ENCODE measurements at regions not wholly inside any gene's neighbourhood (a gene's known extent, or its start where the extent isn't known, plus 50 kb on each side); places are given as distances from the start of the nearest gene placed in this dataset.

DNA sequence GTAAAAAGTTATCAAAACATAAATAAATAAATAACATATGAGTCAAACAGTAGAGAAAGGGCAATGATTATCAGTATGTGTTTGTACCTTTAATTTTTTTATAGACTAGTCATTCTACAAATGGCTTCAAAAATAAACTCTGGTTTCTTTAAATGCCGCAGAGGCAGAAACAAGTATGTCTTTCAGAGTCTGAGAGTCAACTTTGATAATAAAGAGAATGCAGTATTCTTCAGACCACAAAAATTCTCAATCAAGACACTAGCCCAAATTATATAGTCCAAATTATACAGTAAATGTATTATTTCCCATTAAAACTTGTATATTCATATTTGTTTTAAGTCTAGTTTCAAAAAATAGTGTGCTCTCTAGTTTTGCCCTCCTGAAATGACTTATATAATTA, 1142.3 kb downstream of the NXPH1 start:
- Histone ChIP-seq H2BK5ac (ENCODE audit: low read length) (no peak overlapping the region), H4K8ac (ENCODE audit: low read depth, low read length) (no peak overlapping the region), H3K27ac (ENCODE audit: low read depth, low read length) (no peak overlapping the region), H3K4me2 (ENCODE audit: low read length) (no peak overlapping the region), H2AK5ac (ENCODE audit: low read length) (no peak overlapping the region), H3K79me2 (ENCODE audit: control insufficient read depth, insufficient read depth, low read length) (no peaks in the 10 kb centered on the region), H3K79me1 (ENCODE audit: low read length) (no peaks in the 10 kb centered on the region), H3K4me1 (ENCODE audit: control insufficient read depth, low read depth, low read length) (no peaks in the 10 kb centered on the region), H3K18ac (ENCODE audit: low read length) (no peak overlapping the region), H3K56ac (ENCODE audit: low read length) (no peak overlapping the region), H3K27me3 (ENCODE audit: insufficient read depth, low read length, poor library complexity) (no peaks in the 10 kb centered on the region), H3K23ac (ENCODE audit: low read length) (no peak overlapping the region), H3K36me3 (ENCODE audit: control insufficient read depth, insufficient read depth, low read length) (no peaks in the 10 kb centered on the region), H2BK15ac (replicated peaks; ENCODE audit: low read depth) (no peak overlapping the region), H3K4ac (ENCODE audit: low read depth, low read length) (no peak overlapping the region), H3K4me3 (ENCODE audit: low read length) (no peak overlapping the region), H2BK120ac (ENCODE audit: low read depth, low read length) (no peak overlapping the region), H4K5ac (ENCODE audit: low read length) (no peak overlapping the region), H3K9ac (ENCODE audit: low read length) (no peak overlapping the region)
- DNase-seq: no peak
- no CpG with 5 or more reads among the region's 1 CpG for WGBS (ENCODE audit: extremely low coverage, insufficient coverage, low lambda C conversion rate)

GRCh38 chr7:9582824-9583223, 1149.4 kb downstream of the NXPH1 start:
- Histone ChIP-seq H3K18ac (ENCODE audit: low read length) (no peak overlapping the region), H2BK120ac (ENCODE audit: low read depth, low read length) (no peak overlapping the region), H3K4me2 (ENCODE audit: low read length) (no peak overlapping the region), H3K4me1 (ENCODE audit: control insufficient read depth, low read depth, low read length) (no peaks in the 10 kb centered on the region), H3K56ac (ENCODE audit: low read length) (no peak overlapping the region), H3K36me3 (ENCODE audit: control insufficient read depth, insufficient read depth, low read length) (no peaks in the 10 kb centered on the region), H3K4ac (ENCODE audit: low read depth, low read length) (no peak overlapping the region), H2BK5ac (ENCODE audit: low read length) (no peak overlapping the region), H4K5ac (ENCODE audit: low read length) (no peak overlapping the region), H3K4me3 (ENCODE audit: low read length) (no peak overlapping the region), H2AK5ac (ENCODE audit: low read length) (no peak overlapping the region), H3K23ac (ENCODE audit: low read length) (no peak overlapping the region), H3K9ac (ENCODE audit: low read length) (no peak overlapping the region), H3K79me1 (ENCODE audit: low read length) (no peaks in the 10 kb centered on the region), H2BK15ac (replicated peaks; ENCODE audit: low read depth) (no peak overlapping the region), H3K79me2 (ENCODE audit: control insufficient read depth, insufficient read depth, low read length) (no peaks in the 10 kb centered on the region), H3K27ac (ENCODE audit: low read depth, low read length) (no peak overlapping the region), H3K27me3 (ENCODE audit: insufficient read depth, low read length, poor library complexity) (no peaks in the 10 kb centered on the region), H4K8ac (ENCODE audit: low read depth, low read length) (no peak overlapping the region)
- DNase-seq: no peak
- no CpG with 5 or more reads among the region's 2 CpGs for WGBS (ENCODE audit: extremely low coverage, insufficient coverage, low lambda C conversion rate)

DNA sequence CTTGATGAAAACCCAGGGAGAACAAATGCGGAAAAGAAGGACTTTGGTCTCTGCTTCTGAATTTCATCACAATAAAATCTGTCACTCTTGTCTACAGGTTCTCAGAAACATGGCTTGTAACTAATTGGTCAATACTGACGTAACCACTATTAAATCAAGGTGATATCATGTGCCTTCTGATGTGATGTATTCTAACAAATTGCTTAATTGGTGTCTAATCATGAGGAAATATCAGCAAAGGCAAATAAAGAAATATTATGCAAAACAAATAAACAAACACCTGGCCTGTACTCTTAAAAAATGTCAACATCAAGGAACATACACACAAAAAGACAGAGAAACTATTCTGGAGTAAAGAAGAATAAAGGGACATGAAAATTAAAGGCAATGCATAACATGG, 1165.0 kb downstream of the NXPH1 start:
- DNase-seq: no peak
- Histone ChIP-seq H3K79me2 (ENCODE audit: control insufficient read depth, insufficient read depth, low read length) (no peaks in the 10 kb centered on the region), H4K8ac (ENCODE audit: low read depth, low read length) (no peak overlapping the region), H3K4me2 (ENCODE audit: low read length) (no peak overlapping the region), H2BK120ac (ENCODE audit: low read depth, low read length) (no peak overlapping the region), H3K23ac (ENCODE audit: low read length) (no peak overlapping the region), H4K5ac (ENCODE audit: low read length) (no peak overlapping the region), H2BK5ac (ENCODE audit: low read length) (no peak overlapping the region), H2BK15ac (replicated peaks; ENCODE audit: low read depth) (no peak overlapping the region), H3K4ac (ENCODE audit: low read depth, low read length) (no peak overlapping the region), H3K79me1 (ENCODE audit: low read length) (no peaks in the 10 kb centered on the region), H3K18ac (ENCODE audit: low read length) (no peak overlapping the region), H3K4me3 (ENCODE audit: low read length) (no peak overlapping the region), H3K27ac (ENCODE audit: low read depth, low read length) (no peak overlapping the region), H2AK5ac (ENCODE audit: low read length) (no peak overlapping the region), H3K27me3 (ENCODE audit: insufficient read depth, low read length, poor library complexity) (no peaks in the 10 kb centered on the region), H3K36me3 (ENCODE audit: control insufficient read depth, insufficient read depth, low read length) (no peaks in the 10 kb centered on the region), H3K9ac (ENCODE audit: low read length) (no peak overlapping the region), H3K56ac (ENCODE audit: low read length) (no peak overlapping the region), H3K4me1 (ENCODE audit: control insufficient read depth, low read depth, low read length) (no peaks in the 10 kb centered on the region)
- WGBS (ENCODE audit: extremely low coverage, insufficient coverage, low lambda C conversion rate): no CpG with 5 or more reads among the region's 2 CpGs

GRCh38 chr7:9600974-9601373, 1167.6 kb downstream of the NXPH1 start:
- Histone ChIP-seq H3K4me2 (ENCODE audit: low read length) (no peak overlapping the region), H3K4me1 (ENCODE audit: control insufficient read depth, low read depth, low read length) (no peaks in the 10 kb centered on the region), H3K27ac (ENCODE audit: low read depth, low read length) (no peak overlapping the region), H3K18ac (ENCODE audit: low read length) (no peak overlapping the region), H2BK15ac (replicated peaks; ENCODE audit: low read depth) (no peak overlapping the region), H3K23ac (ENCODE audit: low read length) (no peak overlapping the region), H3K4me3 (ENCODE audit: low read length) (no peak overlapping the region), H3K79me1 (ENCODE audit: low read length) (no peaks in the 10 kb centered on the region), H2BK120ac (ENCODE audit: low read depth, low read length) (no peak overlapping the region), H2AK5ac (ENCODE audit: low read length) (no peak overlapping the region), H3K4ac (ENCODE audit: low read depth, low read length) (no peak overlapping the region), H2BK5ac (ENCODE audit: low read length) (no peak overlapping the region), H3K9ac (ENCODE audit: low read length) (no peak overlapping the region), H3K79me2 (ENCODE audit: control insufficient read depth, insufficient read depth, low read length) (no peaks in the 10 kb centered on the region), H4K8ac (ENCODE audit: low read depth, low read length) (no peak overlapping the region), H3K27me3 (ENCODE audit: insufficient read depth, low read length, poor library complexity) (no peaks in the 10 kb centered on the region), H3K36me3 (ENCODE audit: control insufficient read depth, insufficient read depth, low read length) (no peaks in the 10 kb centered on the region), H4K5ac (ENCODE audit: low read length) (no peak overlapping the region), H3K56ac (ENCODE audit: low read length) (no peak overlapping the region)
- no CpG with 5 or more reads among the region's 2 CpGs for WGBS (ENCODE audit: extremely low coverage, insufficient coverage, low lambda C conversion rate)
- DNase-seq: peak; percentile 34

DNA sequence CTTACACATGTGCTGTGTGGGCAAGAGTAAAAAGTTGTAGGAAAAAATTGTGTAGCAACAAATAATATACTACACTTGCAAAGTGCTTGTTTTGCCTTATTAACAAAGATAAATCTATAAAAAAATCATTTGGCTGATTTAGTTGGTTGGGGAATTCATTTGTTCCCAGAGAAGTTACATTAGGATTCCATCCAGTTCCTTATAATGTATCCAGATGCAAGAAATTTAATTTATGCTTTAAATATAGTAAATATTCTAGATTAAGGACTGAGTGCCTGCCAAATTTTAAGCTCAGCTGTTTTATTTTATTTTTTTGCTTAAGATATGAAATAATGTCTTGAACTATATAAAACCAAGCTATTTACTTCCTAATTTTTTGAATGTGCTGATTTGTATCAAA, 1169.9 kb downstream of the NXPH1 start:
- Histone ChIP-seq H3K4me2 (ENCODE audit: low read length) (no peak overlapping the region), H3K9ac (ENCODE audit: low read length) (no peak overlapping the region), H3K23ac (ENCODE audit: low read length) (no peak overlapping the region), H2BK15ac (replicated peaks; ENCODE audit: low read depth) (no peak overlapping the region), H2AK5ac (ENCODE audit: low read length) (no peak overlapping the region), H3K18ac (ENCODE audit: low read length) (no peak overlapping the region), H3K79me2 (ENCODE audit: control insufficient read depth, insufficient read depth, low read length) (no peaks in the 10 kb centered on the region), H2BK120ac (ENCODE audit: low read depth, low read length) (no peak overlapping the region), H3K79me1 (ENCODE audit: low read length) (no peaks in the 10 kb centered on the region), H3K4me1 (ENCODE audit: control insufficient read depth, low read depth, low read length) (no peaks in the 10 kb centered on the region), H4K8ac (ENCODE audit: low read depth, low read length) (no peak overlapping the region), H3K4ac (ENCODE audit: low read depth, low read length) (no peak overlapping the region), H3K36me3 (ENCODE audit: control insufficient read depth, insufficient read depth, low read length) (no peaks in the 10 kb centered on the region), H3K27me3 (ENCODE audit: insufficient read depth, low read length, poor library complexity) (no peaks in the 10 kb centered on the region), H3K56ac (ENCODE audit: low read length) (no peak overlapping the region), H2BK5ac (ENCODE audit: low read length) (no peak overlapping the region), H3K27ac (ENCODE audit: low read depth, low read length) (no peak overlapping the region), H3K4me3 (ENCODE audit: low read length) (no peak overlapping the region), H4K5ac (ENCODE audit: low read length) (no peak overlapping the region)
- DNase-seq: no peak

DNA sequence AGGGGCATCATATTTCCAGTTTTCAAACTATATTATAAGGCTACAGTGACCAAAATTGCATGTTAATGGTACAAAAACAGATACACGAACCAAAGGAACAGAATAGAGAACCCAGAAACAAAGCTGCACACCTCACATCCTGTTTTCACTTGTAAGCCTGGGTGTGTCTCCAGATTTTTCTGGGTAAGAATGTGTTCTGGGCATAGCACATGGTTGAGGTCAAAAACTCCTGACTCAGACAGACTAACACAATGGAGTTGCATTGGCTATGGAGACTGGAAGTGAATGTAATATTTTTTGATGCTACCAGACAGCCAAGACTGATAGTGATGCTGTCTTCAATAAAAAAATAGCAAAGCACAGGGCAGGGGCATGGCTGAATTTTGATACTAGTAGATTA, 1175.2 kb downstream of the NXPH1 start:
- no CpG with 5 or more reads among the region's 1 CpG for WGBS (ENCODE audit: extremely low coverage, insufficient coverage, low lambda C conversion rate)
- no peak overlapping the region for H2BK120ac ChIP-seq (ENCODE audit: low read depth, low read length)
- no peaks in the 10 kb centered on the region for H3K27me3 ChIP-seq (ENCODE audit: insufficient read depth, low read length, poor library complexity)
- H3K18ac ChIP-seq (ENCODE audit: low read length): no peak overlapping the region
- H3K79me2 ChIP-seq (ENCODE audit: control insufficient read depth, insufficient read depth, low read length): no peaks in the 10 kb centered on the region
- H2BK5ac ChIP-seq (ENCODE audit: low read length): no peak overlapping the region
- no peaks in the 10 kb centered on the region for H3K4me1 ChIP-seq (ENCODE audit: control insufficient read depth, low read depth, low read length)
- H3K9ac ChIP-seq (ENCODE audit: low read length): no peak overlapping the region
- H3K36me3 ChIP-seq (ENCODE audit: control insufficient read depth, insufficient read depth, low read length): no peaks in the 10 kb centered on the region
- H3K23ac ChIP-seq (ENCODE audit: low read length): no peak overlapping the region
- no peaks in the 10 kb centered on the region for H3K79me1 ChIP-seq (ENCODE audit: low read length)
- no peak overlapping the region for H2BK15ac ChIP-seq (replicated peaks; ENCODE audit: low read depth)
- H2AK5ac ChIP-seq (ENCODE audit: low read length): no peak overlapping the region
- no peak overlapping the region for H3K4me3 ChIP-seq (ENCODE audit: low read length)
- no peak overlapping the region for H4K5ac ChIP-seq (ENCODE audit: low read length)
- no peak overlapping the region for H3K4ac ChIP-seq (ENCODE audit: low read depth, low read length)
- H3K56ac ChIP-seq (ENCODE audit: low read length): no peak overlapping the region
- no peak for DNase-seq
- H3K27ac ChIP-seq (ENCODE audit: low read depth, low read length): no peak overlapping the region
- H3K4me2 ChIP-seq (ENCODE audit: low read length): no peak overlapping the region
- no peak overlapping the region for H4K8ac ChIP-seq (ENCODE audit: low read depth, low read length)
